ENCODE measurements at regions not wholly inside any gene's neighbourhood (a gene's known extent, or its start where the extent isn't known, plus 50 kb on each side); places are given as distances from the start of the nearest gene placed in this dataset.
A peak's percentile ranks its signal among the peaks of the same experiment; 100 is the strongest.

- TF ChIP-seq NFIC (IDR thresholded peaks at IDR 0.05) = no peak
- no peak for TF ChIP-seq EP300 (IDR thresholded peaks at IDR 0.05; ENCODE audit: borderline replicate concordance)
Observed at GRCh38 chr5:152686931-152687330, 281.9 kb upstream of the NMUR2 start.

GRCh38 chr5:152688561-152689249 lies 283.6 kb upstream of the NMUR2 start:
- TF ChIP-seq TEAD4 (IDR thresholded peaks at IDR 0.05) (peak; percentile 59), NFIC (IDR thresholded peaks at IDR 0.05) (peak; percentile 82), CREB1 (IDR thresholded peaks at IDR 0.05; ENCODE audit: low read depth) (no peak), TCF12 (IDR thresholded peaks at IDR 0.05; ENCODE audit: low read depth) (peak; percentile 56; the same call in 1 of the 2 replicates), FOXM1 (IDR thresholded peaks at IDR 0.05; ENCODE audit: borderline replicate concordance, low read depth) (peak; percentile 42; the same call in 1 of the 2 replicates), REST (IDR thresholded peaks at IDR 0.05; ENCODE audit: low read depth) (no peak), EP300 (IDR thresholded peaks at IDR 0.05; ENCODE audit: borderline replicate concordance) (peak; percentile 70; the same call in 1 of the 2 replicates)

- TF ChIP-seq EP300 (IDR thresholded peaks at IDR 0.05; ENCODE audit: borderline replicate concordance) = 0 out of 2 replicates have a peak, but pooled peaks have one; percentile 23
- TF ChIP-seq NFIC (IDR thresholded peaks at IDR 0.05) = peak; percentile 51
- TF ChIP-seq MAX (IDR thresholded peaks at IDR 0.05) = no peak
Observed at GRCh38 chr5:152689250-152689711, 284.2 kb upstream of the NMUR2 start.

GRCh38 chr5:152694231-152694630 lies 289.2 kb upstream of the NMUR2 start:
- no peak for TF ChIP-seq RAD21 (IDR thresholded peaks at IDR 0.05; ENCODE audit: low read depth)

- TF ChIP-seq USF1 (IDR thresholded peaks at IDR 0.05) (no peak), EP300 (IDR thresholded peaks at IDR 0.05; ENCODE audit: borderline replicate concordance) (no peak), MAX (IDR thresholded peaks at IDR 0.05) (no peak), RAD21 (IDR thresholded peaks at IDR 0.05; ENCODE audit: low read depth) (no peak), EGR1 (IDR thresholded peaks at IDR 0.05) (no peak), CEBPB (IDR thresholded peaks at IDR 0.05) (no peak), YY1 (IDR thresholded peaks at IDR 0.05; ENCODE audit: low read depth) (no peak), NFIC (IDR thresholded peaks at IDR 0.05) (no peak), TAF1 (IDR thresholded peaks at IDR 0.05; ENCODE audit: low read depth) (no peak), CREB1 (IDR thresholded peaks at IDR 0.05; ENCODE audit: low read depth) (no peak), FOXM1 (IDR thresholded peaks at IDR 0.05; ENCODE audit: borderline replicate concordance, low read depth) (no peak), TEAD4 (IDR thresholded peaks at IDR 0.05) (no peak), TCF12 (IDR thresholded peaks at IDR 0.05; ENCODE audit: low read depth) (no peak), ZBTB7A (IDR thresholded peaks at IDR 0.05; ENCODE audit: low read depth) (no peak)
Observed at GRCh38 chr5:152701305-152701949, 296.3 kb upstream of the NMUR2 start.

GRCh38 chr5:152704286-152704685 lies 299.2 kb upstream of the NMUR2 start:
- no peak for TF ChIP-seq USF1 (IDR thresholded peaks at IDR 0.05)
- no peak for TF ChIP-seq YY1 (IDR thresholded peaks at IDR 0.05; ENCODE audit: low read depth)
- TF ChIP-seq REST (IDR thresholded peaks at IDR 0.05; ENCODE audit: low read depth) = no peak
- no peak for TF ChIP-seq FOXM1 (IDR thresholded peaks at IDR 0.05; ENCODE audit: borderline replicate concordance, low read depth)
- TF ChIP-seq CREB1 (IDR thresholded peaks at IDR 0.05; ENCODE audit: low read depth) = no peak
- no peak for TF ChIP-seq TCF12 (IDR thresholded peaks at IDR 0.05; ENCODE audit: low read depth)
- no peak for TF ChIP-seq CEBPB (IDR thresholded peaks at IDR 0.05)
- no peak for TF ChIP-seq EP300 (IDR thresholded peaks at IDR 0.05; ENCODE audit: borderline replicate concordance)
- TF ChIP-seq ZBTB7A (IDR thresholded peaks at IDR 0.05; ENCODE audit: low read depth) = no peak
- no peak for TF ChIP-seq EGR1 (IDR thresholded peaks at IDR 0.05)
- TF ChIP-seq TEAD4 (IDR thresholded peaks at IDR 0.05) = no peak
- no peak for TF ChIP-seq NFIC (IDR thresholded peaks at IDR 0.05)
- TF ChIP-seq MAX (IDR thresholded peaks at IDR 0.05) = no peak
- no peak for TF ChIP-seq TAF1 (IDR thresholded peaks at IDR 0.05; ENCODE audit: low read depth)
- no peak for TF ChIP-seq RAD21 (IDR thresholded peaks at IDR 0.05; ENCODE audit: low read depth)

Measured in Ishikawa (cell line).